ENCODE measurements at regions not wholly inside any gene's neighbourhood (a gene's known extent, or its start where the extent isn't known, plus 50 kb on each side); places are given as distances from the start of the nearest gene placed in this dataset.
"Not testable (repeated sequence)": the region's sequence is repeated elsewhere in the genome, so short reads cannot be mapped to it uniquely, and the experiment has no call there.

- no peak for DNase-seq (ENCODE audit: low spot score)
These were observed 91.9 kb upstream of the PRR23C start for GRCh38 chr3:139136469-139137202.

- DNase-seq (ENCODE audit: low spot score) = no peak
These were observed 95.9 kb upstream of the PRR23C start for GRCh38 chr3:139140553-139140952.

GRCh38 chr3:139145980-139146379, 101.3 kb upstream of the PRR23C start:
- DNase-seq (ENCODE audit: low spot score) = not testable (repeated sequence)

- no peak for DNase-seq (ENCODE audit: low spot score)
These were observed 106.8 kb upstream of the PRR23C start for GRCh38 chr3:139151530-139151929.

- peak; percentile 45 for DNase-seq (ENCODE audit: low spot score)
These were observed 108.7 kb upstream of the PRR23C start for GRCh38 chr3:139153434-139153833.

DNA sequence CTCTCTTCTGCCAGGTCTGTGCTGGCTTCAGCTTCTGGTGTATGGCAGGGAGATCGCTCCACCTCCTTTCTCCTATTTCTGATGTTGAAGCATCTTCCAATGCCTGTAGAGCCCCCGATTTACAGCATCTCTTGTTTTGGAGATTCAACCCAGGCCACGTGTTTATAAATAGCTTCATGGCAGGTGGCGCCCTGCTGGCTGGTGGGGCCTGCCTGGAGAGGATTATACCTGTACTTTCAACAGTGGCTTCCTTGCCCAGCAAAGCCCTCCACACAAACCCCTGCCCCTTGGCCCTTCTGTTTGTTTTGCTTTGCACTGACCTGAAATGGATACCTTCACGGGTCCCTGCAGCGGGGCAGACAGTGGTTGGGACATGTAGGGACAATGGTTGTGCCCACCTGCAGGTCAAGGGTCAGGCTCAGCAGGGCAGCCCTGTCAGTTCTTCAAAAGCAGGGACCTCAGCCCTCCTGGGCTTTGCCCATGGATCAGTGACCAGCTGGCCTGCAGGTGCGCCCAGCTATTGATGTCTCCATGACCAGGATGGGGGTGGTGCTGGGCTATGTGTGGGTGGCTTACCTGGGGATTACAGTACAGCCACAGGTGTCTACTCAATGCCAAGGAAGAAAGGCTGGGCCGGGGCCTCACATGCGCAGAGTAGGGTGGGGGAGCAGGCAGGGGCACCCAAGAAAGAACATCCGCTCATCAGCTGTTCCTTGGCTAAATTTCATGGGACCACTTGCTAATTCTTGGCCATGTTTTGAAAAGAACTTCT, 112.7 kb upstream of the PRR23C start:
- DNase-seq (ENCODE audit: low spot score) = no peak

DNA sequence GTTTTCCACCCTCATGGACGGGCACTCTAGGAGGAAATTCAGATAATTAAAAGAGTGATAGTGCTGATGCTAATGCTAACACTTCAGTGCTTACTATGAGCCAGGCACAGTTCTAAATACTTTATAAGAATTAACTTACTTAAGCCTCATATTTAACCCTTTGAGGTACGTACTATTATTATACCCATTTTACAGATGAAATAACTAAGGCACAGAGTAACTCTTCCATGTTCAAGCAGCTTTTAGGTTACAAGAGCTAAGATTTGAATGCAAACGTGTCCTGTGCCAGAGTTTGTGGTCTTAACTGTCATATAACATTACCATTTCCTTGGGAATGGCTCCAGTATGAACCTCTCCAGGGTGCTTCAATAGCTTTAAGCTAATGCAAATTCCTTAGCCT, 114.7 kb upstream of the PRR23C start:
- no peak for DNase-seq (ENCODE audit: low spot score)

GRCh38 chr3:139173372-139174108, 128.8 kb upstream of the PRR23C start:
- peak; percentile 83 for DNase-seq (ENCODE audit: low spot score)

DNA sequence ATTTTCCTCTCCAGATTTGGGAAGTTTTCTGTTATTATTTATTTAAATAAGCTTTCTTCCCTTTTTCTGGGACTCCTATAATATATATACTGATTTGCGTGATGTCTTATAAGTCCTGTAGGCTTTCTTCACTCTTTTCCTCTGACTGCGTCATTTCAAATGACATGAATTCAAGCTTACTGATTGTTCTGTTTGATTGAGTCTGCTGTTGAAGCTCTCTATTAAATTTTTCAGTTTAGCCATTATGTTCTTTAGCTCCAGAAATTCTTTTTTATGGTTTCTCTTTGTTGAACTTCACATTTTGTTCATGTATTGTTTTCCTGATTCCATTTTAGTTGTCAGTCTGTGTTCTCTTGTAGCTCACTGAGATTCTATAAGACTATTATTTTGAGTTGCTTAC, 135.8 kb upstream of the PRR23C start:
- DNase-seq (ENCODE audit: low spot score) = no peak

GRCh38 chr3:139182143-139182542, 137.5 kb upstream of the PRR23C start:
- DNase-seq (ENCODE audit: low spot score) = no peak

GRCh38 chr3:139182598-139182997, 137.9 kb upstream of the PRR23C start:
- DNase-seq (ENCODE audit: low spot score) = no peak

- DNase-seq (ENCODE audit: low spot score) = no peak
These were observed 140.8 kb upstream of the PRR23C start for GRCh38 chr3:139185527-139185926.

GRCh38 chr3:139187154-139187553, 142.5 kb upstream of the PRR23C start:
- DNase-seq (ENCODE audit: low spot score) = no peak

DNA sequence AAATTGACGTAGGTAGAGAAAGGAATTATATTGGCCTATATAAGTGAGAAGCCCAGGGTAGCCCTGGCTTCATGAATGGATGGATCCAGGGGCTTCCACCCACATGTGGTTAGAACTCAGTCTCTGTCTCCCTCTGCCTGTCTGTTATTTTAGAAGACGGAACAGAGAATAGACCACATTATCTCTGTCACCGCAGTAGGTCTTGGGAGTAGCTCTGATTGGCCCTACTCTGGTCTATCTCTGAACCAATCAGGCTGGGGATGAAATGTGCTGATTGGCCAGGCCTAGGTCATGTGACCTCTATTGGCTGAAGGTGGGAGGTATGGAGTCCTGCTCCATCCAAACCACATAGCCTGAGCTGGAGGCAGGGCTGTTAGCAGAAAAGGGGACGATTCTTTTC, 143.0 kb upstream of the PRR23C start:
- no peak for DNase-seq (ENCODE audit: low spot score)

GRCh38 chr3:139189943-139190342, 145.3 kb upstream of the PRR23C start:
- DNase-seq (ENCODE audit: low spot score) = no peak

DNA sequence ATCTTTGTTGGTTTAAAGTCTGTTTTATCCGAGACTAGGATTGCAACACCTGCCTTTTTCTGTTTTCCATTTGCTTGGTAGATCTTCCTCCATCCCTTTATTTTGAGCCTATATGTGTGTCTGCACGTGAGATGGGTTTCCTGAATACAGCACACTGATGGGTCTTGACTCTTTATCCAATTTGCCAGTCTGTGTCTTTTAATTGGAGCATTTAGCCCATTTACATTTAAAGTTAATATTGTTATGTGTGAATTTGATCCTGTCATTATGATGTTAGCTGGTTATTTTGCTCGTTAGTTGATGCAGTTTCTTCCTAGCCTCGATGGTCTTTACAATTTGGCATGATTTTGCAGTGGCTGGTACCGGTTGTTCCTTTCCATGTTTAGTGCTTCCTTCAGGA, 149.4 kb upstream of the MRPS22 start:
- DNase-seq (ENCODE audit: low spot score) = not testable (repeated sequence)

DNA sequence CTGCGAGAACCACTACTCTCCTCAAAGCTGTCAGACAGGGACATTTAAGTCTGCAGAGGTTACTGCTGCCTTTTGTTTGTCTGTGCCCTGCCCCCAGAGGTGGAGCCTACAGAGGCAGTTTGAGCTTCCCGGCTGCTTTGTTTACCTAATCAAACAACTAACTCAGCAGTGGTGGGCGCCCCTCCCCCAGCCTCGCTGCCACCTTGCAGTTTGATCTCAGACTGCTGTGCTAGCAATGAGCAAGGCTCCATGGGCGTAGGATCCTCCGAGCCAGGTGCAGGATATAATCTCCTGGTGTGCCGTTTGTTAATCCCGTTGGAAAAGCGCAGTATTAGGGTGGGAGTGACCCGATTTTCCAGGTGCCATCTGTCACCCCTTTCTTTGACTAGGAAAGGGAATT, 147.7 kb upstream of the MRPS22 start:
- not testable (repeated sequence) for DNase-seq (ENCODE audit: low spot score)

DNA sequence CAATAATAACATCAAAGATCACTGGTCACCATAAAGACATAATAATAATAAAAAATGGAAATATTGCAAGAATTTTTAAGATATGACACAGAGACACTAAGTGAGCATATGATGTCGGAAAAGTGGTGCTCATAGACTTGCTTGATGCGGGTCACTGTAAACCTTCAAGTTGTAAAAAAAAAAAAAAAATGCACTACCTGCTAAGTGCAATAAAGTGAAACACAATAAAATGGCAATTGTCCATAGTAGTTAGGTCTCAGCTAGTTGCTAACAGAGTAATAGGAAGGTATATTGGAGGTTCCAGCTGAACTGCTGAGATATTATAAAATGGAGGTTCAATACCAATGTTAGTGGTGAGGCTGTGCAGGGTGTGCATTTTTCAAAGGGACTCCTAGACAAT, 146.6 kb upstream of the MRPS22 start:
- no peak for DNase-seq (ENCODE audit: low spot score)

GRCh38 chr3:139198186-139198585, 145.6 kb upstream of the MRPS22 start:
- no peak for DNase-seq (ENCODE audit: low spot score)

DNA sequence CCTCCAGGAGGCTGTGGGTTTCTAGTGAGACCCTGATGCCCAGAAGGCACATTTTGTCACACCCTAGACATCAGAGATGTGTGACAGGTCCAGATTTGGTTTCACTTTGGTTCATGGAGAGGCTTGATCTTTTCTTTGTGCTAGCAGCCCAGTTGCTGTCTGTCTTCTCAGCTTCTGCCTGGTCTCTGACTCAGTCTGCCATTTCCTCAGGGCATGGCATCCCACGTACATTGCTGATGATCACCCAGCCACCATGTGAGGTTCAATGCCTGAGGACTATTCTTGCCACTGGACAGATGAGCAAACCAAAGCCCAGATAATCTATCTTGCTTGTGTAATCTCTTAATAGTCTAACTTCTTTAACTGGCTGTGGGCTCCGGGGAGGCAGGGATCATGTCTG, 144.9 kb upstream of the MRPS22 start:
- DNase-seq (ENCODE audit: low spot score) = no peak

DNA sequence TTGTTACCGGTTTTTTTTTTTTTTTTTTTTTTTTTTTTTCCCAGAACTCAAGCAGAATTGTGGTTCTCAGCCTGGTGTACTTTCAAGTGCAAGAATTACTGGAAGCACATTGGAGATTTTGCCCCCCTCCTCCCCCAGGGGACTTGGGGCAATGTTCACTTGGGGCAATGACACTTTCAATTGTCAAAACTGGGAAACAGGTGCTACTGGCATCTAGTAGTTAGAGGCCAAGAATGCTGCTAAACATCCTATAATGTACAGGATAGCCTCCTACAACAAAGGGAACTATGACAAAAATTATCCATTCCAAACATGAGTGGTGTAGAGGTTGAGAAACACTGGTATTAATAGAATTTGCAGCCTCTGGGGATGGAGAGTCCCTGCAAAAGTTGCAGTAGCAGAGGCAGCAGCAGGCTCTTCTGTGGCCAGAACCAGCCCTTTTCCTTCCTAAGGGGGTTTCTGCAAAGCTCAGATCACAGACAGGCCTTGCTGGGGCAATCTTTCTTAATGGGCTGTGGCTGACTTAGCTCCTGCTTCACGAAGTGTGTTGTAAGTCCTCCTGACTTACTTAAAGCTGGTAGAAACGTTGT, 144.3 kb upstream of the MRPS22 start:
- no peak for DNase-seq (ENCODE audit: low spot score)

- no peak for DNase-seq (ENCODE audit: low spot score)
These were observed 142.2 kb upstream of the MRPS22 start for GRCh38 chr3:139201446-139202225.
